GM23338 (cell line): ENCODE measurements at regions not wholly inside any gene's neighbourhood (a gene's known extent, or its start where the extent isn't known, plus 50 kb on each side); places are given as distances from the start of the nearest gene placed in this dataset.

Experiments
- CREB1 ChIP-seq: fragments of 250-450 bp; sonication (Bioruptor Pico); IDR thresholded peaks from 2 replicates; pipeline ENCODE4 v1.5.0; 2020; ENCODE audit warnings: low read depth, mild to moderate bottlenecking, moderate library complexity
- CTCF ChIP-seq, 2 experiments: fragments of 200-600 bp in 1 of 2; sonication (generic) in 1 of 2; conservative IDR thresholded peaks; 2 replicates each; pipeline versions ENCODE4 v1.5.1 to v1.6.1; 2016 to 2017; ENCODE audit warnings: antibody characterized with exemption in 2 of 2, low read depth in 2 of 2, mild to moderate bottlenecking in 2 of 2, moderate library complexity in 1 of 2
- EZH2 ChIP-seq: fragments of 200-600 bp; sonication (generic); IDR thresholded peaks from one replicate; pipeline ENCODE4 v1.8.0; 2017; ENCODE audit warnings: antibody characterized with exemption, mild to moderate bottlenecking, low read depth; ENCODE audit not compliant: unreplicated experiment
- EZH2phosphoT487 ChIP-seq: fragments of 200-600 bp; sonication (generic); IDR thresholded peaks from one replicate; pipeline ENCODE4 v1.8.1; 2018; ENCODE audit warnings: antibody characterized with exemption; ENCODE audit not compliant: unreplicated experiment
- STAT1 ChIP-seq: IDR thresholded peaks from one replicate; pipeline ENCODE4 v1.6.1; 2016; ENCODE audit warnings: antibody characterized with exemption; ENCODE audit not compliant: unreplicated experiment
- ZNF114 ChIP-seq: fragments of 250-450 bp; sonication (Bioruptor Pico); IDR thresholded peaks from 2 replicates; pipeline ENCODE4 v1.5.0; 2020; ENCODE audit warnings: mild to moderate bottlenecking, moderate library complexity
- ZNF331 ChIP-seq: fragments of 250-450 bp; sonication (Bioruptor Pico); IDR thresholded peaks from 2 replicates; pipeline ENCODE4 v1.5.0; 2020; ENCODE audit warnings: low read depth, mild to moderate bottlenecking, moderate library complexity
- ZNF462 ChIP-seq: fragments of 250-450 bp; sonication (Bioruptor Pico); IDR thresholded peaks from 2 replicates; pipeline ENCODE4 v1.5.0; 2020; ENCODE audit warnings: mild to moderate bottlenecking, moderate library complexity
- TF ChIP-seq, protein P1 (sequence below): IDR thresholded peaks from one replicate; pipeline ENCODE4 v1.6.1; 2018; ENCODE audit warnings: antibody characterized with exemption; ENCODE audit not compliant: unreplicated experiment

DNA sequence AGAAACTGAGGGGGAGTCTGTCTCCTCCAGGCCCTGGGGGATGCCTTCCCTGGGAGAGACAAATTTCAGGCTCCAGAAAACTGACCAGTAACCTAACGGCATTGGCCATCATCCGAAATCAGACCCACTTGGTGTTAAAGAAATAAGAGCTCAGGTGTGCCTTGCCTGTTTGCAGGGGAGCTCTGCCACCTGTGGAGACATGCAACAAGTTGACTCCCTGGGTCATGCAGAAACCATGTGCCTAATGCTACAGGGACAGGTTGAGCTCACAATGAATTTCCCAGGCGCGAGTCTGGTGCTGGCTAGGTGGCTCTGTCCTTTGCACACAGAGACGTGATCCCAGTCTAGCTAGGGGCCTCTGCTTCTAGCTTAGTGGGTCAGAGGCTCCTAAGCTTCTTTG lies 95.8 kb upstream of the KIT start (continued):
- no peak for TF ChIP-seq ZNF462 (CRISPR knock-in tag)
- no peak for TF ChIP-seq STAT1
- TF ChIP-seq CTCF (conservative IDR thresholded peaks at IDR 0.05; ENCODE audit: low read depth in 2 of 2): no peak
- TF ChIP-seq CREB1 (CRISPR knock-in tag): no peak
- TF ChIP-seq ZNF114 (CRISPR knock-in tag): no peak
- no peak for TF ChIP-seq EZH2phosphoT487
- no peak for TF ChIP-seq EZH2
- TF ChIP-seq, protein P1, sequence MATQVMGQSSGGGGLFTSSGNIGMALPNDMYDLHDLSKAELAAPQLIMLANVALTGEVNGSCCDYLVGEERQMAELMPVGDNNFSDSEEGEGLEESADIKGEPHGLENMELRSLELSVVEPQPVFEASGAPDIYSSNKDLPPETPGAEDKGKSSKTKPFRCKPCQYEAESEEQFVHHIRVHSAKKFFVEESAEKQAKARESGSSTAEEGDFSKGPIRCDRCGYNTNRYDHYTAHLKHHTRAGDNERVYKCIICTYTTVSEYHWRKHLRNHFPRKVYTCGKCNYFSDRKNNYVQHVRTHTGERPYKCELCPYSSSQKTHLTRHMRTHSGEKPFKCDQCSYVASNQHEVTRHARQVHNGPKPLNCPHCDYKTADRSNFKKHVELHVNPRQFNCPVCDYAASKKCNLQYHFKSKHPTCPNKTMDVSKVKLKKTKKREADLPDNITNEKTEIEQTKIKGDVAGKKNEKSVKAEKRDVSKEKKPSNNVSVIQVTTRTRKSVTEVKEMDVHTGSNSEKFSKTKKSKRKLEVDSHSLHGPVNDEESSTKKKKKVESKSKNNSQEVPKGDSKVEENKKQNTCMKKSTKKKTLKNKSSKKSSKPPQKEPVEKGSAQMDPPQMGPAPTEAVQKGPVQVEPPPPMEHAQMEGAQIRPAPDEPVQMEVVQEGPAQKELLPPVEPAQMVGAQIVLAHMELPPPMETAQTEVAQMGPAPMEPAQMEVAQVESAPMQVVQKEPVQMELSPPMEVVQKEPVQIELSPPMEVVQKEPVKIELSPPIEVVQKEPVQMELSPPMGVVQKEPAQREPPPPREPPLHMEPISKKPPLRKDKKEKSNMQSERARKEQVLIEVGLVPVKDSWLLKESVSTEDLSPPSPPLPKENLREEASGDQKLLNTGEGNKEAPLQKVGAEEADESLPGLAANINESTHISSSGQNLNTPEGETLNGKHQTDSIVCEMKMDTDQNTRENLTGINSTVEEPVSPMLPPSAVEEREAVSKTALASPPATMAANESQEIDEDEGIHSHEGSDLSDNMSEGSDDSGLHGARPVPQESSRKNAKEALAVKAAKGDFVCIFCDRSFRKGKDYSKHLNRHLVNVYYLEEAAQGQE: no peak
- no peak for TF ChIP-seq ZNF331
